ENCODE measurements at regions not wholly inside any gene's neighbourhood (a gene's known extent, or its start where the extent isn't known, plus 50 kb on each side); places are given as distances from the start of the nearest gene placed in this dataset.
"Not testable (repeated sequence)": the region's sequence is repeated elsewhere in the genome, so short reads cannot be mapped to it uniquely, and the experiment has no call there.

DNA sequence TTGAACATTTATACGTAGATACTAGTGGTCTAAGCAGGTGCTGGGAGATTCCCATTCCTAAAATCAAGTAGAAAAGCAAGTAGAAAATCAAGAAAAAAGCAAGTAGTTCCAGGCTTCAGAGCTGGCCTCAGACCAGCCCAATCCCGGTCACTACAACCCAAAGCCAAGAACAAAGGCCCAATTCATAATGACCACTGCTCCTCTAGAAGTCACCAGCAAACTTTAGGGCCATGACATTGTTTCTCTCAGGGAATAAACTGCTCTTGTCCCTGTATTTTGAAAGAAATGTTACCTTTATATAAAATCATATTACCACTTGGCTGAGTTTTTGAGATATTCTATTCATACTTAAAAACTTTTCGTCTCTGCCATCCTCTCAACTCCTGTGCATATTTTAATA lies 106.3 kb upstream of the IL12A start:
- Mint-ChIP-seq H3K27me3 (ENCODE audit: unreplicated experiment) (no peaks in the 10 kb centered on the region), H3K4me1 (ENCODE audit: unreplicated experiment) (peaks cover 29% of the 10 kb centered on the region), H3K4me3 (ENCODE audit: unreplicated experiment) (no peak overlapping the region), H3K27ac (ENCODE audit: unreplicated experiment) (peak overlapping the region; percentile 73), H3K36me3 (ENCODE audit: unreplicated experiment) (peaks cover 1% of the 10 kb centered on the region), H3K9me3 (ENCODE audit: unreplicated experiment) (no peaks in the 10 kb centered on the region)
- TF ChIP-seq, protein P1, sequence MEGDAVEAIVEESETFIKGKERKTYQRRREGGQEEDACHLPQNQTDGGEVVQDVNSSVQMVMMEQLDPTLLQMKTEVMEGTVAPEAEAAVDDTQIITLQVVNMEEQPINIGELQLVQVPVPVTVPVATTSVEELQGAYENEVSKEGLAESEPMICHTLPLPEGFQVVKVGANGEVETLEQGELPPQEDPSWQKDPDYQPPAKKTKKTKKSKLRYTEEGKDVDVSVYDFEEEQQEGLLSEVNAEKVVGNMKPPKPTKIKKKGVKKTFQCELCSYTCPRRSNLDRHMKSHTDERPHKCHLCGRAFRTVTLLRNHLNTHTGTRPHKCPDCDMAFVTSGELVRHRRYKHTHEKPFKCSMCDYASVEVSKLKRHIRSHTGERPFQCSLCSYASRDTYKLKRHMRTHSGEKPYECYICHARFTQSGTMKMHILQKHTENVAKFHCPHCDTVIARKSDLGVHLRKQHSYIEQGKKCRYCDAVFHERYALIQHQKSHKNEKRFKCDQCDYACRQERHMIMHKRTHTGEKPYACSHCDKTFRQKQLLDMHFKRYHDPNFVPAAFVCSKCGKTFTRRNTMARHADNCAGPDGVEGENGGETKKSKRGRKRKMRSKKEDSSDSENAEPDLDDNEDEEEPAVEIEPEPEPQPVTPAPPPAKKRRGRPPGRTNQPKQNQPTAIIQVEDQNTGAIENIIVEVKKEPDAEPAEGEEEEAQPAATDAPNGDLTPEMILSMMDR (IDR thresholded peaks at IDR 0.05): no peak
- DNase-seq (ENCODE audit: extremely low spot score, unreplicated experiment): no peak

- Mint-ChIP-seq H3K27me3 (ENCODE audit: unreplicated experiment) (no peaks in the 10 kb centered on the region), H3K36me3 (ENCODE audit: unreplicated experiment) (no peaks in the 10 kb centered on the region), H3K27ac (ENCODE audit: unreplicated experiment) (peak overlapping the region; percentile 73), H3K4me3 (ENCODE audit: unreplicated experiment) (no peak overlapping the region), H3K9me3 (ENCODE audit: unreplicated experiment) (no peaks in the 10 kb centered on the region), H3K4me1 (ENCODE audit: unreplicated experiment) (peaks cover 25% of the 10 kb centered on the region)
- TF ChIP-seq, protein P1 (IDR thresholded peaks at IDR 0.05): no peak
- DNase-seq (ENCODE audit: extremely low spot score, unreplicated experiment): no peak
These were observed 105.5 kb upstream of the IL12A start for GRCh38 chr3:159882790-159883779.

GRCh38 chr3:159884661-159885402 lies 103.8 kb upstream of the IL12A start:
- no peak for DNase-seq (ENCODE audit: extremely low spot score, unreplicated experiment)

GRCh38 chr3:159886050-159886449 lies 102.6 kb upstream of the IL12A start:
- Mint-ChIP-seq H3K4me3 (ENCODE audit: unreplicated experiment) (no peak overlapping the region), H3K27me3 (ENCODE audit: unreplicated experiment) (no peaks in the 10 kb centered on the region), H3K4me1 (ENCODE audit: unreplicated experiment) (peaks cover 25% of the 10 kb centered on the region), H3K27ac (ENCODE audit: unreplicated experiment) (no peak overlapping the region), H3K9me3 (ENCODE audit: unreplicated experiment) (no peaks in the 10 kb centered on the region), H3K36me3 (ENCODE audit: unreplicated experiment) (peaks cover 2% of the 10 kb centered on the region)
- no peak for DNase-seq (ENCODE audit: extremely low spot score, unreplicated experiment)
- TF ChIP-seq, protein P1 (IDR thresholded peaks at IDR 0.05): no peak

More at GRCh38 chr3:159884661-159885402, 103.8 kb upstream of the IL12A start:
- TF ChIP-seq, protein P1 (IDR thresholded peaks at IDR 0.05): peak; percentile 70
- Mint-ChIP-seq H3K27me3 (ENCODE audit: unreplicated experiment) (no peaks in the 10 kb centered on the region), H3K27ac (ENCODE audit: unreplicated experiment) (no peak overlapping the region), H3K4me3 (ENCODE audit: unreplicated experiment) (no peak overlapping the region), H3K9me3 (ENCODE audit: unreplicated experiment) (no peaks in the 10 kb centered on the region), H3K4me1 (ENCODE audit: unreplicated experiment) (peaks cover 25% of the 10 kb centered on the region), H3K36me3 (ENCODE audit: unreplicated experiment) (peaks cover 2% of the 10 kb centered on the region)

- not testable (repeated sequence) for H3K27ac Mint-ChIP-seq (ENCODE audit: unreplicated experiment); H3K36me3 Mint-ChIP-seq (ENCODE audit: unreplicated experiment); DNase-seq (ENCODE audit: extremely low spot score, unreplicated experiment); H3K27me3 Mint-ChIP-seq (ENCODE audit: unreplicated experiment); H3K9me3 Mint-ChIP-seq (ENCODE audit: unreplicated experiment); H3K4me3 Mint-ChIP-seq (ENCODE audit: unreplicated experiment)
- H3K4me1 Mint-ChIP-seq (ENCODE audit: unreplicated experiment): peaks cover 28% of the 10 kb centered on the region
These were observed 102.1 kb upstream of the IL12A start for GRCh38 chr3:159886530-159886929.
